NCI-H2171 treated with DMSO at 0.1 percent for 48 hours (cell line): ENCODE measurements at regions not wholly inside any gene's neighbourhood (a gene's known extent, or its start where the extent isn't known, plus 50 kb on each side); places are given as distances from the start of the nearest gene placed in this dataset.
A peak's percentile ranks its signal among the peaks of the same experiment; 100 is the strongest.

Experiments
- DNase-seq: peaks from one replicate; lab custom pipeline; 2025; lab: John Stamatoyannopoulos, UW

- peak; percentile 38 for DNase-seq
These were observed 57.1 kb upstream of the RHOBTB1 start for GRCh38 chr10:61000769-61001730.

GRCh38 chr10:60998932-60999331 lies 54.9 kb upstream of the RHOBTB1 start:
- DNase-seq = no peak

GRCh38 chr10:60994128-60994527 lies 50.1 kb upstream of the RHOBTB1 start:
- DNase-seq = no peak
